NCI-H1930 (cell line): ENCODE measurements at regions not wholly inside any gene's neighbourhood (a gene's known extent, or its start where the extent isn't known, plus 50 kb on each side); places are given as distances from the start of the nearest gene placed in this dataset.

Source experiments
- DNase-seq, 2 experiments: peaks; one replicate each; lab custom pipeline; 2025; lab: John Stamatoyannopoulos, UW

GRCh38 chr10:88200312-88201032 lies 337.0 kb downstream of the PTEN start:
- no peak for DNase-seq

- DNase-seq: no peak
Measured at GRCh38 chr10:88205842-88206446, 342.5 kb downstream of the PTEN start.

- no peak for DNase-seq
Measured at GRCh38 chr10:88207121-88207546, 343.7 kb downstream of the PTEN start.

GRCh38 chr10:88209231-88209630 lies 345.8 kb downstream of the PTEN start:
- no peak for DNase-seq

GRCh38 chr10:88209837-88210561 lies 346.6 kb downstream of the PTEN start:
- DNase-seq: no peak

GRCh38 chr10:88211230-88211629 lies 347.8 kb downstream of the PTEN start:
- DNase-seq: no peak

- DNase-seq: no peak
Measured at GRCh38 chr10:88212069-88212468, 348.6 kb downstream of the PTEN start.

- no peak for DNase-seq
Measured at GRCh38 chr10:88213065-88213605, 349.7 kb downstream of the PTEN start.

GRCh38 chr10:88216976-88217375 lies 353.6 kb downstream of the PTEN start:
- DNase-seq: no peak

GRCh38 chr10:88218362-88218761 lies 354.9 kb downstream of the PTEN start:
- DNase-seq: no peak

- DNase-seq: no peak
Measured at GRCh38 chr10:88219753-88220152, 356.3 kb downstream of the PTEN start.

- no peak for DNase-seq
Measured at GRCh38 chr10:88221010-88221973, 357.9 kb downstream of the PTEN start.

- no peak for DNase-seq
Measured at GRCh38 chr10:88222881-88223280, 359.5 kb downstream of the PTEN start.
